Sigmoid colon (tissue), 4 donors: ENCODE measurements at regions not wholly inside any gene's neighbourhood (a gene's known extent, or its start where the extent isn't known, plus 50 kb on each side); places are given as distances from the start of the nearest gene placed in this dataset.

ENCODE experiments used
- EP300 ChIP-seq, 4 donors: sonication (generic); formaldehyde crosslinking; IDR thresholded peaks; one replicate each; pipeline ENCODE4 v1.6.1; 2017; ENCODE audit warnings: antibody characterized with exemption in 4 of 4
- POLR2A ChIP-seq, 2 donors: fragments of 450-650 bp; IDR thresholded peaks; one replicate each; pipeline ENCODE4 v1.6.1; 2016; ENCODE audit warnings: antibody characterized with exemption in 2 of 2, mild to moderate bottlenecking in 2 of 2, moderate library complexity in 2 of 2
- POLR2AphosphoS5 ChIP-seq, 4 donors: sonication (generic); formaldehyde crosslinking; IDR thresholded peaks; one replicate each; pipeline ENCODE4 v1.6.1; 2017; ENCODE audit warnings: antibody characterized with exemption in 4 of 4
- TF ChIP-seq, protein P1 (sequence below), 4 experiments: fragments of 450-650 bp in 3 of 4; fragments of 200-600 bp in 1 of 4; IDR thresholded peaks; one replicate each; pipeline ENCODE4 v1.5.1; 2016 to 2019; ENCODE audit warnings: antibody characterized with exemption in 4 of 4, mild to moderate bottlenecking in 3 of 4, moderate library complexity in 2 of 4

DNA sequence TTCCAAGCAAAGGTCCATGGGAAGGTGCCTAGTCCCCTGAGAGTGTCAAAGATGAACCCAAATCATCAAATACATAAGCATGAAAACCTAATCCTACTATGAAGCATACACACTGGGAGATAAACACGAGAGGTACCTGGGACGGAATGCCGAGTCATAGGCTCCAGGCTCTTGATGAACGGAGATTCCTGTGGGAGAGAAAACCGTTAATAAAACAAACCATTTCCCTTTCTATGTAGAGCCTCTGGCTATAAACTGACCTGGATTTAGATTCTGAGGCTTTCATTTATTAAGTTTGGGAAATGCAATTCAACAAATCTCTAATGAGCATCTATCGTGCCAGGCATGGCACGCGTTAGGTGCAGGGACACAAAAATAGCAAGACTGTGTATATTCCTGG, 206.4 kb upstream of the IL12B start:
- no peak for TF ChIP-seq EP300 (IDR thresholded peaks at IDR 0.05)
- TF ChIP-seq, protein P1, sequence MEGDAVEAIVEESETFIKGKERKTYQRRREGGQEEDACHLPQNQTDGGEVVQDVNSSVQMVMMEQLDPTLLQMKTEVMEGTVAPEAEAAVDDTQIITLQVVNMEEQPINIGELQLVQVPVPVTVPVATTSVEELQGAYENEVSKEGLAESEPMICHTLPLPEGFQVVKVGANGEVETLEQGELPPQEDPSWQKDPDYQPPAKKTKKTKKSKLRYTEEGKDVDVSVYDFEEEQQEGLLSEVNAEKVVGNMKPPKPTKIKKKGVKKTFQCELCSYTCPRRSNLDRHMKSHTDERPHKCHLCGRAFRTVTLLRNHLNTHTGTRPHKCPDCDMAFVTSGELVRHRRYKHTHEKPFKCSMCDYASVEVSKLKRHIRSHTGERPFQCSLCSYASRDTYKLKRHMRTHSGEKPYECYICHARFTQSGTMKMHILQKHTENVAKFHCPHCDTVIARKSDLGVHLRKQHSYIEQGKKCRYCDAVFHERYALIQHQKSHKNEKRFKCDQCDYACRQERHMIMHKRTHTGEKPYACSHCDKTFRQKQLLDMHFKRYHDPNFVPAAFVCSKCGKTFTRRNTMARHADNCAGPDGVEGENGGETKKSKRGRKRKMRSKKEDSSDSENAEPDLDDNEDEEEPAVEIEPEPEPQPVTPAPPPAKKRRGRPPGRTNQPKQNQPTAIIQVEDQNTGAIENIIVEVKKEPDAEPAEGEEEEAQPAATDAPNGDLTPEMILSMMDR (IDR thresholded peaks at IDR 0.05): no peak
- TF ChIP-seq POLR2AphosphoS5 (IDR thresholded peaks at IDR 0.05): no peak
- no peak for TF ChIP-seq POLR2A (IDR thresholded peaks at IDR 0.05)
